HEK293 (cell line): ENCODE measurements at regions not wholly inside any gene's neighbourhood (a gene's known extent, or its start where the extent isn't known, plus 50 kb on each side); places are given as distances from the start of the nearest gene placed in this dataset.

Experiments used
- CTCF ChIP-seq: fragments of 450-650 bp; formaldehyde crosslinking; IDR thresholded peaks from 2 replicates; pipeline ENCODE4 v1.5.1; 2016; ENCODE audit warnings: missing biosample characterization, missing genetic modification characterization
- TF ChIP-seq, protein P1 (sequence below): fragments of 450-650 bp; formaldehyde crosslinking; IDR thresholded peaks from 2 replicates; pipeline ENCODE4 v1.5.1; 2016; ENCODE audit warnings: missing biosample characterization, missing genetic modification characterization

DNA sequence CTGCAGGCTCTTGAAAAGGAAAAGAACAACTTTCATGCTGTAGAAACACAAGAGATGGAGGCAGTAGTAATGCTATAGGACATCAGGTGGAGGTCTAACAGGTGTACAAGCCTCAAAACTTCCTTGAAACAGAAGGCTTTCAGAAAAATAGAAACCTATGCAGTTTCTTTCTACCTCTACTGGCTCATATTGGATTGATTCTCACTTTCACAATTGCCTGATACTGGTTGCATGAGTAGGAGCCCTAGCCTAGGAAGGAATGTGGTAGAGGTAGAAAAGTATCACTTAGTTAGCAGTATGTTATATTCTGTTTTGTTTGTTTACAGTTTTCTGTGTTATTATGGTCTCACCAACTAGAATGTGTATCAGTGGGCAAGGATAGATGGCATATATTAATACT is 175.4 kb upstream of the GORAB start:
- no peak for TF ChIP-seq CTCF (tag by site-specific recombination)
- TF ChIP-seq, protein P1, sequence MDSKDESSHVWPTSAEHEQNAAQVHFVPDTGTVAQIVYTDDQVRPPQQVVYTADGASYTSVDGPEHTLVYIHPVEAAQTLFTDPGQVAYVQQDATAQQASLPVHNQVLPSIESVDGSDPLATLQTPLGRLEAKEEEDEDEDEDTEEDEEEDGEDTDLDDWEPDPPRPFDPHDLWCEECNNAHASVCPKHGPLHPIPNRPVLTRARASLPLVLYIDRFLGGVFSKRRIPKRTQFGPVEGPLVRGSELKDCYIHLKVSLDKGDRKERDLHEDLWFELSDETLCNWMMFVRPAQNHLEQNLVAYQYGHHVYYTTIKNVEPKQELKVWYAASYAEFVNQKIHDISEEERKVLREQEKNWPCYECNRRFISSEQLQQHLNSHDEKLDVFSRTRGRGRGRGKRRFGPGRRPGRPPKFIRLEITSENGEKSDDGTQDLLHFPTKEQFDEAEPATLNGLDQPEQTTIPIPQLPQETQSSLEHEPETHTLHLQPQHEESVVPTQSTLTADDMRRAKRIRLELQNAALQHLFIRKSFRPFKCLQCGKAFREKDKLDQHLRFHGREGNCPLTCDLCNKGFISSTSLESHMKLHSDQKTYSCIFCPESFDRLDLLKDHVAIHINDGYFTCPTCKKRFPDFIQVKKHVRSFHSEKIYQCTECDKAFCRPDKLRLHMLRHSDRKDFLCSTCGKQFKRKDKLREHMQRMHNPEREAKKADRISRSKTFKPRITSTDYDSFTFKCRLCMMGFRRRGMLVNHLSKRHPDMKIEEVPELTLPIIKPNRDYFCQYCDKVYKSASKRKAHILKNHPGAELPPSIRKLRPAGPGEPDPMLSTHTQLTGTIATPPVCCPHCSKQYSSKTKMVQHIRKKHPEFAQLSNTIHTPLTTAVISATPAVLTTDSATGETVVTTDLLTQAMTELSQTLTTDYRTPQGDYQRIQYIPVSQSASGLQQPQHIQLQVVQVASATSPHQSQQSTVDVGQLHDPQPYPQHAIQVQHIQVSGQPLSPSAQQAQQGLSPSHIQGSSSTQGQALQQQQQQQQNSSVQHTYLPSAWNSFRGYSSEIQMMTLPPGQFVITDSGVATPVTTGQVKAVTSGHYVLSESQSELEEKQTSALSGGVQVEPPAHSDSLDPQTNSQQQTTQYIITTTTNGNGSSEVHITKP, result no peak
